Adrenal gland (tissue), 9 donors: ENCODE measurements at regions not wholly inside any gene's neighbourhood (a gene's known extent, or its start where the extent isn't known, plus 50 kb on each side); places are given as distances from the start of the nearest gene placed in this dataset.

Experiments
- DNase-seq, 7 donors: peaks; one replicate each; pipeline ENCODE4 v3.0.0-alpha.2; 2019 to 2020
- H3K27ac ChIP-seq, 5 donors: fragments of 200-600 bp; sonication (generic) in 4 of 5; 1 replicate in 3 of 5; 2 replicates in 2 of 5; pipeline versions ENCODE4 v1.5.1 to v1.8.0; 2016 to 2020; ENCODE audit warnings: mild to moderate bottlenecking in 1 of 5
- H3K27me3 ChIP-seq: fragments of 200-600 bp; 2 replicates; pipeline ENCODE4 v1.8.0; 2021
- H3K36me3 ChIP-seq, 2 donors: fragments of 200-600 bp; replicated peaks in 1 of 2; 1 replicate in 1 of 2; 2 replicates in 1 of 2; pipeline versions ENCODE4 v1.5.1 to v1.8.0; 2018 to 2022
- H3K4me1 ChIP-seq, 2 donors: fragments of 200-600 bp; replicated peaks in 1 of 2; 1 replicate in 1 of 2; 2 replicates in 1 of 2; pipeline versions ENCODE4 v1.5.1 to v1.8.0; 2018 to 2021
- H3K4me3 ChIP-seq, 4 donors: fragments of 200-600 bp; sonication (generic) in 3 of 4; one replicate each; pipeline ENCODE4 v1.5.1; 2016 to 2018
- H3K9me3 ChIP-seq, 3 donors: fragments of 200-600 bp; sonication (generic) in 1 of 3; replicated peaks in 1 of 3; 1 replicate in 2 of 3; 2 replicates in 1 of 3; pipeline versions ENCODE4 v1.5.1 to v1.8.0; 2016 to 2021
- POLR2A ChIP-seq, 2 donors: fragments of 450-650 bp; IDR thresholded peaks; one replicate each; pipeline ENCODE4 v1.6.1; 2017; ENCODE audit warnings: antibody characterized with exemption in 2 of 2, mild to moderate bottlenecking in 2 of 2, moderate library complexity in 1 of 2
- WGBS, 4 donors: extraction: QIAGEN DNeasy Blood & Tissue Kit in 2 of 4; methylation state at CpG; one replicate each; pipeline versions ENCODE4 v1.1.5 to v1.1.7; 2013 to 2017; 5-methylcytosine and 5-hydroxymethylcytosine counted together
- intact Hi-C, 2 donors: fragments of 100-400 bp; cut with DNase I; formaldehyde crosslinking; loops; one replicate each; pipeline versions ENCODE4 v1.14.1 to v1.15.0; 2022 to 2023
- TF ChIP-seq, protein P1 (sequence below), 6 experiments: fragments of 450-650 bp in 4 of 6; fragments of 200-600 bp in 2 of 6; sonication (generic) in 1 of 6; IDR thresholded peaks; 1 replicate in 5 of 6; 2 replicates in 1 of 6; pipeline versions ENCODE4 v1.5.1 to v1.8.0; 2016 to 2021; ENCODE audit warnings: antibody characterized with exemption in 6 of 6, mild to moderate bottlenecking in 2 of 6, moderate library complexity in 1 of 6
- donor health status: healthy with polysubstance abuse.
- donor health status: Bipolar disorder and iron deficiency.
- donor health status: DM: yes; HTN: yes; CAD: no.
- donor health status: DM: no; HTN: no; CAD: no.
- donor health status: DM: no; HTN: no; CAD: no.

DNA sequence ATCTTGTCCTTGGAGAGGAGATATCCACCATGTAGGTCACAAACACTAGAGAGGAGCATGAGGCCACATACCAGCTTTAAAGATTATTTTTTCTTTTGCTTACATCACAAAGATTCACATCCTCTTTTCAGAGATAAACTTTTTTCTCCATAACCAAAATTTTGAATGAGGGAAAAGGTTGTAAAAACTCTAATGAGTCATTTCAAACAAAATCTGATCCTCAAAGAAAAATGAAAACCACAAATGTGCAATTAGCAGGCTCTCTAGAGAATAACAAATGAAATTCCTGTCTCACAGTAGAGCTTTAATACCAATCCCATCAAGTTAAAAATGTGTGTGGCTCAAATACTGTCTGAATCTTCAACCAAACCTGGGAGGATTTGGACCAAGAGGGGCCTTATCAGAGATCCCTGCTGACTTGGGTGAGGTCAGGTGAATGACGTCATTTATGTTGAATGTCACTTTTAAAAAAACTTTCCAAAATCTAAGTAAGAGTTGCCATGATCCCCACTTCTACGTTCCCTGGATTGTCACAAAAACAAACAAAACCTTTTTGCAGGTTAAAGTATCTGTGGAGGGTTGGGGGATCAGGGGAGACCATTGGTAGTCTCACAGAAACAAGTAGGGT lies 261.5 kb upstream of the NPSR1 start:
- intact Hi-C loops, result no loop called here
- H3K4me1 ChIP-seq, result no peaks in the 10 kb centered on the region
- TF ChIP-seq, protein P1, sequence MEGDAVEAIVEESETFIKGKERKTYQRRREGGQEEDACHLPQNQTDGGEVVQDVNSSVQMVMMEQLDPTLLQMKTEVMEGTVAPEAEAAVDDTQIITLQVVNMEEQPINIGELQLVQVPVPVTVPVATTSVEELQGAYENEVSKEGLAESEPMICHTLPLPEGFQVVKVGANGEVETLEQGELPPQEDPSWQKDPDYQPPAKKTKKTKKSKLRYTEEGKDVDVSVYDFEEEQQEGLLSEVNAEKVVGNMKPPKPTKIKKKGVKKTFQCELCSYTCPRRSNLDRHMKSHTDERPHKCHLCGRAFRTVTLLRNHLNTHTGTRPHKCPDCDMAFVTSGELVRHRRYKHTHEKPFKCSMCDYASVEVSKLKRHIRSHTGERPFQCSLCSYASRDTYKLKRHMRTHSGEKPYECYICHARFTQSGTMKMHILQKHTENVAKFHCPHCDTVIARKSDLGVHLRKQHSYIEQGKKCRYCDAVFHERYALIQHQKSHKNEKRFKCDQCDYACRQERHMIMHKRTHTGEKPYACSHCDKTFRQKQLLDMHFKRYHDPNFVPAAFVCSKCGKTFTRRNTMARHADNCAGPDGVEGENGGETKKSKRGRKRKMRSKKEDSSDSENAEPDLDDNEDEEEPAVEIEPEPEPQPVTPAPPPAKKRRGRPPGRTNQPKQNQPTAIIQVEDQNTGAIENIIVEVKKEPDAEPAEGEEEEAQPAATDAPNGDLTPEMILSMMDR (IDR thresholded peaks at IDR 0.05), result no peak
- no peak for TF ChIP-seq POLR2A (IDR thresholded peaks at IDR 0.05)
- no peaks in the 10 kb centered on the region for H3K36me3 ChIP-seq
- no peaks in the 10 kb centered on the region for H3K27me3 ChIP-seq
- no peaks in the 10 kb centered on the region for H3K9me3 ChIP-seq
- DNase-seq, result no peak
- H3K27ac ChIP-seq, result no peak overlapping the region
- 47 to 76% (median 74%) methylated on average over 2 of the region's 2 CpGs for WGBS, 4 donors
- H3K4me3 ChIP-seq, result no peak overlapping the region

DNA sequence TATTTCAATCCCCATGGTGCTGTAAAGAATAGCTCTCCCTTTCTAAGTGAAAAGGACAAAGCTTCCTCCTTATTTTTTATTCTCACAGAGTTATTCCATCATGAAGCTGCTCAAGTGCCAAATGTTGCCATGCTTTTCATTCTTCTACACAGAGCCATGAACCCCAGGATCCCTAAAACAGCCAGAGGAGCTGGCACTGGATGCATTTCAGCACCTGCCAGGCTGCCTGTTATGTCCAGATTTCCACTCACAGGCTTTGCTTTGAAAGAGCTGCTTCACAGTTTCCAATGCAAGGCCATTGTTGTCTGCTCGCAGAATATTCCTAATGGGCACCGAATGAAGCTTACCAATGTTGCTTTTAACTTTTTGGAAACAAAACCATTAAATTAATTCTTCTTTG lies 256.2 kb upstream of the NPSR1 start:
- intact Hi-C loops, result no loop called here
- DNase-seq, result no peak
- Histone ChIP-seq H3K4me3 (no peak overlapping the region), H3K36me3 (no peaks in the 10 kb centered on the region), H3K27me3 (no peaks in the 10 kb centered on the region), H3K27ac (no peak overlapping the region), H3K9me3 (no peaks in the 10 kb centered on the region), H3K4me1 (no peaks in the 10 kb centered on the region)
- 77 to 83% (median 82%) methylated on average over 2 of the region's 2 CpGs for WGBS, 4 donors
- TF ChIP-seq, protein P1 (IDR thresholded peaks at IDR 0.05), result no peak
- TF ChIP-seq POLR2A (IDR thresholded peaks at IDR 0.05), result no peak

DNA sequence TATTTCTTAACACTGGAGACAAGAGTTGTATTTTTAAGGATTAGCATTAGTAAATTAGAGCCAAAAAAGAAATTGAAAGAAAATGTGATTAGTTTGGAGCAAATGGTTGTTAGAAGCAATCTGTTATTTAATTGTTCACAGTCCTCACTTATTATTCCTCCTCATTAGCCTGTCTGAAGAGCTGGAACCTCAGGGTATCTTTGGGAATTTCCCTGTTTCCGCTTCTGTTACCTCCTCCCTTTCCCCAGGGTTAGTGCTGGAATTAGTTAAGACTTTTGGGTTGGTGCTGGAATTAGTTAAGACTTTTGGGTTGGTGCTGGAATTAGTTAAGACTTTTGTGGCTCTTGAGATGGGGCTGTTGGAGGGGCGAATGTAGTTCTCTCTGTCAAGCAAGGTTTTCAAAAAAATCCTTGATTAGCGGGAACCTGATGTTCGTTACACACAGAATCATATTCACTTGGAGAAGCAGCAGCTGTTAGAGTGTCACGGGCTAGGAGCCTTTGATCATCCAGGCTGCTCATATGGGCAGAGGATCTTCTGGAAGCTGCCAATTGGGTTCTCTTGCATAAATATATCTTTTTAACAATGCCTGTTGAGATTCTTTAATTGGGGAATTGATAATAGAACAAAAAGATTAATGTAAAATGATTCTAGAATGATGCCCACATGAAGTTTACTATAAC lies 251.0 kb upstream of the NPSR1 start:
- H3K9me3 ChIP-seq, result no peaks in the 10 kb centered on the region
- intact Hi-C loops, result no loop called here
- DNase-seq, result no peak
- H3K4me3 ChIP-seq, result no peak overlapping the region
- 51 to 75% (median 70%) methylated on average over 5 of the region's 5 CpGs for WGBS, 4 donors
- H3K4me1 ChIP-seq, result no peaks in the 10 kb centered on the region
- TF ChIP-seq, protein P1 (IDR thresholded peaks at IDR 0.05), result no peak
- TF ChIP-seq POLR2A (IDR thresholded peaks at IDR 0.05), result no peak
- H3K36me3 ChIP-seq, result no peaks in the 10 kb centered on the region
- H3K27ac ChIP-seq, result no peak overlapping the region
- H3K27me3 ChIP-seq, result no peaks in the 10 kb centered on the region

GRCh38 chr7:34407586-34407985 lies 250.4 kb upstream of the NPSR1 start:
- Histone ChIP-seq H3K4me1 (no peaks in the 10 kb centered on the region), H3K36me3 (no peaks in the 10 kb centered on the region), H3K9me3 (no peaks in the 10 kb centered on the region), H3K27me3 (no peaks in the 10 kb centered on the region), H3K27ac (no peak overlapping the region), H3K4me3 (no peak overlapping the region)
- TF ChIP-seq, protein P1 (IDR thresholded peaks at IDR 0.05), result no peak
- no peak for TF ChIP-seq POLR2A (IDR thresholded peaks at IDR 0.05)
- DNase-seq, result no peak
- intact Hi-C loops, result no loop called here
- WGBS, 4 donors, result 65 to 73% (median 67%) methylated on average over 2 of the region's 2 CpGs
